C4-2B (cell line): ENCODE measurements at regions not wholly inside any gene's neighbourhood (a gene's known extent, or its start where the extent isn't known, plus 50 kb on each side); places are given as distances from the start of the nearest gene placed in this dataset.

Source experiments
- H3K27ac ChIP-seq: fragments of 450-650 bp; 2 replicates; pipeline ENCODE4 v1.5.1; 2017
- CTCF ChIP-seq: fragments of 450-650 bp; conservative IDR thresholded peaks from 2 replicates; pipeline ENCODE4 v1.5.1; 2017; ENCODE audit warnings: mild to moderate bottlenecking
- ZFX ChIP-seq: fragments of 450-650 bp; IDR thresholded peaks from 2 replicates; pipeline ENCODE4 v1.6.1; 2017

- TF ChIP-seq ZFX (no peak), CTCF (peak; percentile 82)
- H3K27ac ChIP-seq, result no peak overlapping the region
Measured at GRCh38 chr13:76473552-76474134, 412.6 kb downstream of the KCTD12 start.

- H3K27ac ChIP-seq, result no peak overlapping the region
- no peak for TF ChIP-seq CTCF
Measured at GRCh38 chr13:76472916-76473315, 413.3 kb downstream of the KCTD12 start.

- TF ChIP-seq ZFX, result no peak
- no peak overlapping the region for H3K27ac ChIP-seq
Measured at GRCh38 chr13:76471486-76471885, 414.7 kb downstream of the KCTD12 start.

DNA sequence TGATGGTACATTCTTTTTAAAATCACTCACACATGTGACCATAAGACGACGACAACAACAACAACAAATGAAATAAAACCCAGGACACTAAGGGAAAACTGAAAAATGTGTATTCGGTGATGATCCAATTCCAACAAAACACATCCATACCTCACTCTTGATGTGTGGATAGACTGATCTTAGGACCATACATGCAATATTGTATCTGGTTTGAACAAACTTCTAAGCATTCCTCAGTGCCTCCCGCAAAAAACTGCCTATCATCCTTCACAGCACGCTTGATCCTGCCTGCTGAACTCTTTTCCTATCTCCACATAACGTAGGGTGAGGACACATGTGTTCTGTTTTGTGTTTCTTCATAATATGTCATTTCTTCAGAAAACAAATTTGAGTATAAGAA is 415.2 kb downstream of the KCTD12 start:
- H3K27ac ChIP-seq, result no peak overlapping the region
- TF ChIP-seq ZFX, result no peak
- TF ChIP-seq CTCF, result no peak

- H3K27ac ChIP-seq, result no peak overlapping the region
- no peak for TF ChIP-seq CTCF
- no peak for TF ChIP-seq ZFX
Measured at GRCh38 chr13:76466043-76466442, 420.2 kb downstream of the KCTD12 start.

GRCh38 chr13:76463314-76463713 is 422.9 kb downstream of the KCTD12 start:
- no peak overlapping the region for H3K27ac ChIP-seq
- TF ChIP-seq ZFX (no peak), CTCF (no peak)

DNA sequence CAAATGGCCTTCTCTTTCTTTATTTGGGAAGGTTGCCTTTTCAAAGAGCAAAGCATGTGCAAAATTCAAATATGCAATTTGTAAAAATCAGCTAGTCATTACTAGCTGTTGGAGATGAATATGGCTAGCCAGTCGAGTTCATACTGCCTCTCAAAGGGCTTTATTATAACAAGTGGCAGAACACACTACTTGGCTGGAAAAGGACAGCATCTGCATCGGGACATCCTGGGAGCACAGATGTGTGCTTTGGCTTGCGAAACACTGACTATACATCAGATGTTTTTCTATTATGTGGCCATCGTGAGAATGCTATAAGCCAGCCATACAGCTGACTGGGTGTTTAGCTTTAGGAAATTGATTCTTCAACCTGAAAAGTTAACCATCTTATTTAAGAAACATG is 424.2 kb downstream of the KCTD12 start:
- H3K27ac ChIP-seq, result no peak overlapping the region
- no peak for TF ChIP-seq ZFX
- no peak for TF ChIP-seq CTCF

GRCh38 chr13:76461484-76461883 is 424.7 kb downstream of the KCTD12 start:
- no peak for TF ChIP-seq CTCF
- no peak for TF ChIP-seq ZFX

More at GRCh38 chr13:76461484-76461883, 424.7 kb downstream of the KCTD12 start:
- no peak overlapping the region for H3K27ac ChIP-seq
